Spleen (tissue), 7 donors: ENCODE measurements at regions not wholly inside any gene's neighbourhood (a gene's known extent, or its start where the extent isn't known, plus 50 kb on each side); places are given as distances from the start of the nearest gene placed in this dataset.

Experiments used
- CTCF ChIP-seq, 11 experiments: fragments of 200-600 bp in 7 of 11; fragments of 450-650 bp in 4 of 11; sonication (generic) in 4 of 11; IDR thresholded peaks in 8 of 11; conservative IDR thresholded peaks in 3 of 11; 1 replicate in 7 of 11; 2 replicates in 4 of 11; pipeline versions ENCODE4 v1.4.0 to v1.8.0; 2016 to 2021; ENCODE audit warnings: antibody characterized with exemption in 11 of 11, inconsistent platforms in 4 of 11, mild to moderate bottlenecking in 1 of 11
- POLR2A ChIP-seq, 3 donors: fragments of 450-650 bp; IDR thresholded peaks; one replicate each; pipeline ENCODE4 v1.5.1; 2017; ENCODE audit warnings: antibody characterized with exemption in 3 of 3, mild to moderate bottlenecking in 1 of 3
- donor health status: DM: no; HTN: no; CAD: no; lungs with moderate emphysema.
- donor health status: DM: no; HTN: no; CAD: no.
- donor health status: DM: no; HTN: no; CAD: no.

DNA sequence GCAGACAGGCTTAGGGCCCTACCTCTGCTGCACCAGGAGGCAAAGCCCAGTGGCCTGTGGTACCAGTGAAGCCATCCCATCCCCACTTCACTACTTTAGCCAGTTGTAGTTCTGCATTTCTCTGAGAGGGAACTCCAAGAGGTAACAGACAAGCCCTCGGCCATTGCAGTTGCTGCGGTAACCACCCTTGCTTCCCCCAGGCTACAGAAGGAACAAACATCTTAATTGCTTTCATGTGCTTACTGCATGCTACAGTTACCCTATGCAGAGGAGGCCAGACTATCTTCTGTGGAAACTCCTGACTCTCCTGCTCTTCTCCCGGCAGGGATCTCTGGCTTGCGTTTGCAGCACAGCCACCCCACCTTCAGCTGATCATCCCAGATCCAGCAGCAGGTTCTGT lies 67.8 kb downstream of the SPIN4 start:
- no peak for TF ChIP-seq CTCF (IDR thresholded peaks at IDR 0.05 in 8 of 11, conservative IDR thresholded peaks at IDR 0.05 in 3 of 11)
- TF ChIP-seq POLR2A (IDR thresholded peaks at IDR 0.05), result no peak
